MM.1S (cell line): ENCODE measurements at regions not wholly inside any gene's neighbourhood (a gene's known extent, or its start where the extent isn't known, plus 50 kb on each side); places are given as distances from the start of the nearest gene placed in this dataset.

Experiments
- CTCF ChIP-seq: fragments of 300-600 bp; sonication (generic); IDR thresholded peaks from 2 replicates; pipeline ENCODE4 v1.5.1; 2016; ENCODE audit warnings: antibody characterized with exemption, low read length, mixed read lengths
- EZH2 ChIP-seq: fragments of 300-600 bp; sonication (generic); optimal IDR thresholded peaks from 2 replicates; pipeline ENCODE3; 2017; ENCODE audit warnings: low read depth, mild to moderate bottlenecking, antibody characterized with exemption, low read length, mixed read lengths
- EZH2phosphoT487 ChIP-seq: fragments of 300-600 bp; sonication (generic); IDR thresholded peaks from 2 replicates; pipeline ENCODE4 v1.6.1; 2018; ENCODE audit warnings: antibody characterized with exemption, low read length

- TF ChIP-seq CTCF (no peak), EZH2 (no peak), EZH2phosphoT487 (no peak)
Measured at GRCh38 chr10:3648576-3648975, 136.4 kb downstream of the KLF6 start.
